Common myeloid progenitor, CD34-positive (primary cell): ENCODE measurements at regions not wholly inside any gene's neighbourhood (a gene's known extent, or its start where the extent isn't known, plus 50 kb on each side); places are given as distances from the start of the nearest gene placed in this dataset.

Source experiments
- CTCF ChIA-PET: fragments of 350-600 bp; sonication (Branson Sonifier 250); formaldehyde crosslinking; loops from one replicate; lab custom pipeline; 2021; ENCODE audit warnings: antibody characterized with exemption; lab: Charles Lee
- POLR2A ChIA-PET: fragments of 350-600 bp; sonication (Branson Sonifier 250); formaldehyde crosslinking; loops from one replicate; lab custom pipeline; 2021; ENCODE audit warnings: antibody characterized with exemption; lab: Charles Lee
- DNase-seq, 3 donors: peaks; one replicate each; pipeline versions ENCODE4 v3.0.0 to v3.0.0-alpha.2; 2013
- H3K27ac ChIP-seq, 2 experiments: 1 replicate in 1 of 2; 2 replicates in 1 of 2; pipeline ENCODE4 v1.7.0; 2013; ENCODE audit warnings: inconsistent platforms in 2 of 2, low read length in 2 of 2, mild to moderate bottlenecking in 2 of 2, low read depth in 1 of 2, moderate library complexity in 1 of 2; ENCODE audit not compliant: severe bottlenecking in 2 of 2, insufficient read depth in 1 of 2, poor library complexity in 1 of 2
- H3K27me3 ChIP-seq, 5 experiments: replicated peaks in 2 of 5; 1 replicate in 3 of 5; 2 replicates in 2 of 5; pipeline versions ENCODE4 v1.6.1 to v1.7.0; 2013; ENCODE audit warnings: low read length in 4 of 5, mild to moderate bottlenecking in 2 of 5, moderate library complexity in 2 of 5, inconsistent platforms in 1 of 5; ENCODE audit not compliant: insufficient read depth in 5 of 5, control insufficient read depth in 4 of 5
- H3K36me3 ChIP-seq, 4 experiments: 1 replicate in 2 of 4; 2 replicates in 2 of 4; pipeline versions ENCODE4 v1.6.1 to v1.7.0; 2013; ENCODE audit warnings: low read length in 3 of 4, control low read depth in 1 of 4, mild to moderate bottlenecking in 1 of 4; ENCODE audit not compliant: control insufficient read depth in 4 of 4, insufficient read depth in 4 of 4
- H3K4me1 ChIP-seq, 4 experiments: 1 replicate in 3 of 4; 2 replicates in 1 of 4; pipeline versions ENCODE4 v1.6.1 to v1.7.1; 2013; ENCODE audit warnings: low read length in 3 of 4, mild to moderate bottlenecking in 3 of 4, control low read depth in 1 of 4, inconsistent platforms in 1 of 4, moderate library complexity in 1 of 4; ENCODE audit not compliant: control insufficient read depth in 4 of 4, insufficient read depth in 4 of 4; ENCODE audit errors: control extremely low read depth in 1 of 4
- H3K4me3 ChIP-seq, 7 experiments: 1 replicate in 4 of 7; 2 replicates in 3 of 7; pipeline versions ENCODE4 v1.5.1 to v1.7.0; 2013; ENCODE audit warnings: mild to moderate bottlenecking in 7 of 7, low read length in 6 of 7, moderate library complexity in 6 of 7, inconsistent platforms in 2 of 7, low read depth in 2 of 7, control low read depth in 1 of 7; ENCODE audit not compliant: insufficient read depth in 4 of 7, control insufficient read depth in 1 of 7; ENCODE audit errors: extremely low read depth in 1 of 7
- H3K9me3 ChIP-seq, 5 experiments: 1 replicate in 4 of 5; 2 replicates in 1 of 5; pipeline versions ENCODE4 v1.6.1 to v1.7.1; 2013; ENCODE audit warnings: low read length in 4 of 5, mild to moderate bottlenecking in 2 of 5, inconsistent platforms in 1 of 5, low read depth in 1 of 5, moderate library complexity in 1 of 5; ENCODE audit not compliant: control insufficient read depth in 4 of 5, insufficient read depth in 2 of 5; ENCODE audit errors: control extremely low read depth in 1 of 5
- WGBS: methylation state at CpG from one replicate; pipeline ENCODE4 v1.1.5; 2013; ENCODE audit not compliant: insufficient coverage; 5-methylcytosine and 5-hydroxymethylcytosine counted together

GRCh38 chr1:233787599-233787998, 116.9 kb upstream of the SLC35F3 start:
- Histone ChIP-seq H3K27ac (no peak overlapping the region), H3K4me1 (no peaks in the 10 kb centered on the region), H3K36me3 (no peaks in the 10 kb centered on the region), H3K9me3 (no peaks in the 10 kb centered on the region), H3K27me3 (peaks cover 0 to 3% (median 0%) of the 10 kb centered on the region in 5 experiments), H3K4me3 (no peak overlapping the region)
- no peak for DNase-seq
- POLR2A ChIA-PET = no interaction called here
- CTCF ChIA-PET = no interaction called here
- 80% methylated on average over 1 of the region's 3 CpGs for WGBS

DNA sequence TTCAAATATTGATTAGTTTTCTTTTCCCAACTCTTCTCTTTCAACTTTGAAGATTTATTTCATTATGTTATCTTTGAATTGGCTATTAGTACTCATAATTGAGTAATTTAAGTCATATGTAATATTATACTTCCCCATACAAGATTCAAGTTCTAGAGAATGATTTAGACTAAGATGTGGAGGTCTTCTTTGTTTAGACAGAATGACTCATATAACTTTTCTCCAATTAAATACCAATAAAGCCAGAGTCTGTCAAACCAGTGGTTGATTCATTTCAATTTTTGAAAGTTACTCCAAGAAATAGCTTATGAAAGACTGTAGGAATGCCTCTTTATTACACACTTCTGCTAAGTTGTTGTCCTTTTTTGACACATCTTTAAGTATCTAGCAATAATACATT, 115.8 kb upstream of the SLC35F3 start:
- Histone ChIP-seq H3K4me1 (no peaks in the 10 kb centered on the region), H3K27ac (no peak overlapping the region), H3K27me3 (peaks cover 0 to 3% (median 0%) of the 10 kb centered on the region in 5 experiments), H3K9me3 (no peaks in the 10 kb centered on the region), H3K36me3 (no peaks in the 10 kb centered on the region), H3K4me3 (no peak overlapping the region)
- POLR2A ChIA-PET = no interaction called here
- no peak for DNase-seq
- CTCF ChIA-PET = no interaction called here

DNA sequence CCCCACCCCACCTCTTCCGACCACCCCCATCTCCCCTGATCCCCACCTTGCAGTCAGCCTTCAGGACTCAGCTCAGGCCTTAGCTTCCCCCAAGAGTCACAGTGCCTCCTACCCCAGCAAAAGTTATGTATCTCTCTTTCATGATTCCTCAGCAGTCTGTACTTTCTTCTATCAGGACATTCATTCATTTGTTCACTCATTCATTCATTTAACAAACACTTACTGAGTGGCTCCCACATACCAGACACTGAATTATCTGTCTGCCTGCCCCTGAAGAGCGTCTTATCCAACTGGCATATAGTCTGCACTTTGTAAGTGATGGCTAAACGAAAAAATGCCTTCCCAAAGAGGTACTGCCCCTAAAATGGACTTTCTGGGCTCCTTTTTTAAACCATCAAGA, 114.4 kb upstream of the SLC35F3 start:
- H3K27me3 ChIP-seq = peaks cover 0 to 3% (median 0%) of the 10 kb centered on the region in 5 experiments
- H3K4me1 ChIP-seq = no peaks in the 10 kb centered on the region
- H3K4me3 ChIP-seq = no peak overlapping the region
- H3K36me3 ChIP-seq = no peaks in the 10 kb centered on the region
- no peak for DNase-seq
- no peak overlapping the region for H3K27ac ChIP-seq
- WGBS = 89% methylated on average over 3 of the region's 3 CpGs
- no peaks in the 10 kb centered on the region for H3K9me3 ChIP-seq
- ChIA-PET POLR2A (no interaction called here), CTCF (no interaction called here)

- peak; percentile 34 to 70 (median 64) for DNase-seq
- CTCF ChIA-PET = interaction anchor here (0.6 to 1.1 kb wide), 4 partner anchors 10 to 486 kb away, joined by 3 to 4 read pairs (median 4); no protein-coding TSS in a partner anchor
- no peaks in the 10 kb centered on the region for H3K4me1 ChIP-seq
- 39% methylated on average over 5 of the region's 8 CpGs for WGBS
- no peak overlapping the region for H3K4me3 ChIP-seq
- POLR2A ChIA-PET = no interaction called here
- no peaks in the 10 kb centered on the region for H3K36me3 ChIP-seq
- H3K27me3 ChIP-seq = peaks cover 0 to 3% (median 0%) of the 10 kb centered on the region in 5 experiments
- no peaks in the 10 kb centered on the region for H3K9me3 ChIP-seq
- no peak overlapping the region for H3K27ac ChIP-seq
Observed at GRCh38 chr1:233790662-233791371, 113.7 kb upstream of the SLC35F3 start.

- Histone ChIP-seq H3K27ac (no peak overlapping the region), H3K4me3 (no peak overlapping the region), H3K36me3 (no peaks in the 10 kb centered on the region), H3K4me1 (no peaks in the 10 kb centered on the region), H3K9me3 (no peaks in the 10 kb centered on the region), H3K27me3 (peaks cover 0 to 3% (median 1%) of the 10 kb centered on the region in 5 experiments)
- WGBS = 0% methylated on average over 1 of the region's 1 CpG
- CTCF ChIA-PET = interaction anchor here (0.6 to 1.1 kb wide), 4 partner anchors 11 to 487 kb away, joined by 3 to 4 read pairs (median 4); no protein-coding TSS in a partner anchor
- POLR2A ChIA-PET = no interaction called here
- no peak for DNase-seq
Observed at GRCh38 chr1:233791372-233791703, 113.1 kb upstream of the SLC35F3 start.

DNA sequence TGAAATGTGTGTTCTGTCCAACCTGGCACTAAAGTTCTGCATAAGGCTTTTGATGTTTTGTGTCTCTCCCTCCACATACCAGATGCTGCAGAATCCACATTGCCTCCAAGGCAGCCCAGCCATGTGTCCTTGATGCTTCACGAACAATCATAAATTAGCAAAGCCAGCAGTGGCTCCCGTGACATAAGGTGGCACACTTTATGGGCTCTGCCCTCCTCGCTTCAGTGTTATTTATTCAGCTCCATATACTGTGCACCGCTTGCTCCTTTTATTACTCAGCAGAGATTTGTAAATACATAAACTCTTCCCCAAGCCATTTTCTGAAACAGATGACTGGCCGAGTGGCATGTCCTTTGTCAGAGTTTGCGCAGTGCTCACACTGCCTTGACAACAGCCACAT, 112.8 kb upstream of the SLC35F3 start:
- 87% methylated on average over 3 of the region's 6 CpGs for WGBS
- CTCF ChIA-PET = interaction anchor here (1.0 to 1.8 kb wide), 4 partner anchors 11 to 487 kb away, joined by 3 to 7 read pairs (median 4); no protein-coding TSS in a partner anchor

GRCh38 chr1:233794863-233795262, 109.6 kb upstream of the SLC35F3 start:
- Histone ChIP-seq H3K9me3 (no peaks in the 10 kb centered on the region), H3K4me3 (no peak overlapping the region), H3K27ac (no peak overlapping the region), H3K36me3 (no peaks in the 10 kb centered on the region), H3K4me1 (no peaks in the 10 kb centered on the region), H3K27me3 (peaks cover 0 to 2% (median 0%) of the 10 kb centered on the region in 5 experiments)
- ChIA-PET POLR2A (no interaction called here), CTCF (interaction anchor here (1.3 kb wide), 1 partner anchor 399 kb away, joined by 3 read pairs; no protein-coding TSS in a partner anchor)
- no CpG with 5 or more reads among the region's 2 CpGs for WGBS
- DNase-seq = no peak

More for the DNA sequence above, 112.8 kb upstream of the SLC35F3 start:
- H3K27me3 ChIP-seq = peaks cover 0 to 3% (median 1%) of the 10 kb centered on the region in 5 experiments
- no peaks in the 10 kb centered on the region for H3K4me1 ChIP-seq
- DNase-seq = no peak
- no peaks in the 10 kb centered on the region for H3K36me3 ChIP-seq
- no peak overlapping the region for H3K27ac ChIP-seq
- no peaks in the 10 kb centered on the region for H3K9me3 ChIP-seq
- POLR2A ChIA-PET = no interaction called here
- H3K4me3 ChIP-seq = no peak overlapping the region
